ENCODE measurements at regions not wholly inside any gene's neighbourhood (a gene's known extent, or its start where the extent isn't known, plus 50 kb on each side); places are given as distances from the start of the nearest gene placed in this dataset.
"Not testable (repeated sequence)": the region's sequence is repeated elsewhere in the genome, so short reads cannot be mapped to it uniquely, and the experiment has no call there.

DNA sequence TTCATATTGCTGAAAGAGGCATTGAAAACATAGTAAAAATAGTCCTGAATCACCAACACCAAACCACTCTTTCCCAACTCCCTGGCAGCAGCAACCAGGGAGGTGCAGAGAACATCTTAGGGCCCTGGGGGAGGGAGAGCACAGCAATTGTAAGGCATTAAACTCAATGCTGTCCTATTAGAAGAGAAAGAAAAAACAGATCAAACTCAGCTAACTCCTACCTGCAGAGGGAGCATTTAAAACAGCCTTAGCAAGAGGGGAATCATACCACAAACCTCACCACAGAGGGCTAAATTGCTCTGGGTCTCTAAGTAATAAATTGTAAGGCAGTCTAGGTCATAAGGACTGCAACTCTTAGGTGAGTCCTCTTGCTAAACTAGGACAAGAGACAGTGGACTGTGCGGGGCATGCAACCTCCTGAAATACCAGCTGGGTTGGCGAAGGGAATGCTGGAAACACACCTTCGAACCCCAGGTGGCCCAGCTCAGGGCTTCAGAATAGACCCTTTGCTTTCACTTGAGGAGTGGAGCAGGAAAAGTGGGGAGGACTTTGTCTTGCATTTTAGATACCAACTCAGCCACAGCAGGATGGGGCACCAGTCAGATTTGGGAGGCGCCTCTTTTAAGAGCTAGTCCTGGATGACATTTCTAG is 697.1 kb upstream of the FAT3 start:
- TF ChIP-seq, protein P1, sequence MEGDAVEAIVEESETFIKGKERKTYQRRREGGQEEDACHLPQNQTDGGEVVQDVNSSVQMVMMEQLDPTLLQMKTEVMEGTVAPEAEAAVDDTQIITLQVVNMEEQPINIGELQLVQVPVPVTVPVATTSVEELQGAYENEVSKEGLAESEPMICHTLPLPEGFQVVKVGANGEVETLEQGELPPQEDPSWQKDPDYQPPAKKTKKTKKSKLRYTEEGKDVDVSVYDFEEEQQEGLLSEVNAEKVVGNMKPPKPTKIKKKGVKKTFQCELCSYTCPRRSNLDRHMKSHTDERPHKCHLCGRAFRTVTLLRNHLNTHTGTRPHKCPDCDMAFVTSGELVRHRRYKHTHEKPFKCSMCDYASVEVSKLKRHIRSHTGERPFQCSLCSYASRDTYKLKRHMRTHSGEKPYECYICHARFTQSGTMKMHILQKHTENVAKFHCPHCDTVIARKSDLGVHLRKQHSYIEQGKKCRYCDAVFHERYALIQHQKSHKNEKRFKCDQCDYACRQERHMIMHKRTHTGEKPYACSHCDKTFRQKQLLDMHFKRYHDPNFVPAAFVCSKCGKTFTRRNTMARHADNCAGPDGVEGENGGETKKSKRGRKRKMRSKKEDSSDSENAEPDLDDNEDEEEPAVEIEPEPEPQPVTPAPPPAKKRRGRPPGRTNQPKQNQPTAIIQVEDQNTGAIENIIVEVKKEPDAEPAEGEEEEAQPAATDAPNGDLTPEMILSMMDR (IDR thresholded peaks at IDR 0.05; ENCODE audit: insufficient read depth, low read depth, low read length, missing control alignments) = no peak
- no peak overlapping the region for H3K4me3 ChIP-seq (ENCODE audit: low read length)
- no peak for DNase-seq (ENCODE audit: low read depth)

DNA sequence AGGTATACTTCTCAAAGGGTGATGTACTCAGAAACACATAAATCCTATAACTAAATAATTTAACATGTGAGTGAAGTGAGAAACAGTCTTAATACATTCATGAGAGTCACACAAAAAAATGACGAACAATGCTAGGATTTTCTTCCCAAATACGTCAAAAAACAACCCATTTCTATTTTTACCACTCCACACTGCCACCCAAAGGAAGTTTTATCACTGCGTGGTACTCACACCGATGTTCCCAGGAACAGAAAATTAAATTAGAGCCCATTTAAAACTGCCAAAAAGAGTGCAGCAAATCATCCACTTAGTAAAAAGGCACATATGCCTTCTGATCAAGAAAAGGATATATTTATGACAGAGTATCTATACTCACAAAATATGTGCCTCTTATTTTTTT is 710.9 kb upstream of the FAT3 start:
- TF ChIP-seq, protein P1 (IDR thresholded peaks at IDR 0.05; ENCODE audit: insufficient read depth, low read depth, low read length, missing control alignments) = peak; percentile 38
- no peak overlapping the region for H3K4me3 ChIP-seq (ENCODE audit: low read length)
- DNase-seq (ENCODE audit: low read depth) = no peak

DNA sequence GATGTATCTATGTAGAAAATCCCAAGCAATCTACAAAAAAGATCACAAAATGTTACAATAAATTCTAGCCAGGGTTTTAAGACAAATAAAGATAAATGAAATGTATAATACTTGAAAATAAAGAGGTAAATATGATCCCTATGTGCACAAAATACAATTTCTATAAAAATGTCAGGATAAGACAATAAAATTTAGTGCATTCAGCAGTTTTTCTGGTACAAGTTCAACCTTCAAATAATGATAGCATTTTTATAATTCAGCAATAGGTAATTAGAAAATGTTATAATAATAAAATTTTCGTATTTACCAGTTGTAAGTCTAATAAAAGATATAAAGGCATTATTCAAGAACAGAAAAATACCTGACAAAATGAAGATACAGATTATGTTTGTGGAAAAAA is 726.8 kb upstream of the FAT3 start:
- TF ChIP-seq, protein P1 (IDR thresholded peaks at IDR 0.05; ENCODE audit: insufficient read depth, low read depth, low read length, missing control alignments) = no peak
- DNase-seq (ENCODE audit: low read depth) = no peak
- H3K4me3 ChIP-seq (ENCODE audit: low read length) = no peak overlapping the region

DNA sequence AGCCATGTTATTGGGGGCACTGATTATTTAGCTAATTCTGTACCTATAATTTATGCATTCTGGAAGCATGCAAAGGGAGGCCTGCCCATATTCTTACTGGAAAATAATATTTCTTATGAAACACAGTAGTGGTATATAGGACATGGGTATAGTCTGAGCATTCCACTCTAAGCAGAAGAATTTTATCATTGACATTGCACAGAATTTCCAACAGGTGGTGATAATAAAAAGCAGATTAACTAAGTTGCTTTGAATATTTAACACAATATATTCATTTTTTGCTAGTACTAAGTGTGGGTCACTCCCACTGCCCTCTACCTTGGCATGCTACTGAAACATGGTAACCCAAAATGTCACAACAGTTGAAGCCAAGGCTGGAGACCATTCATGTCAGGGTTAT is 728.8 kb upstream of the FAT3 start:
- DNase-seq (ENCODE audit: low read depth) = no peak
- TF ChIP-seq, protein P1 (IDR thresholded peaks at IDR 0.05; ENCODE audit: insufficient read depth, low read depth, low read length, missing control alignments) = no peak
- no peak overlapping the region for H3K4me3 ChIP-seq (ENCODE audit: low read length)

DNA sequence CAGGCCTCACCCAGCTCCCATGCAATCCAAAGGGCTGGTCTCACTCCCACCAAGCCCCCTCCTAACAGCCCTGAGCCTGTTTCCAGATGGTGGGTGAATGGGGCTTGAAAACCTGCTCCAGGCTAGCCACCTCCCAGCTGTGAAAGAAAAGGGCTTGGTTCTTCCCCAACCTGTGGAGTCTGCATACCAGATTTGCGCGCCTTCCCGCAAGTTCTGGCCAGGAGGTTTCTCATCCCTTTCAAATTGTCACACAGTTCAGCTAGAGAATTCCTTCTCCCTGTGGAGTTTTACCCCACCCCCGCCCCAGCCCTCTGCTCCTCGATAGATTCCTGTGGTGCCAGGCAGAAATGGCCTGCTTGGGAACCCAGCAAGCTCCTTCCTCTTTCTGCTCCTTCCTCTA is 734.6 kb upstream of the FAT3 start:
- no peak for DNase-seq (ENCODE audit: low read depth)
- no peak overlapping the region for H3K4me3 ChIP-seq (ENCODE audit: low read length)
- TF ChIP-seq, protein P1 (IDR thresholded peaks at IDR 0.05; ENCODE audit: insufficient read depth, low read depth, low read length, missing control alignments) = no peak

DNA sequence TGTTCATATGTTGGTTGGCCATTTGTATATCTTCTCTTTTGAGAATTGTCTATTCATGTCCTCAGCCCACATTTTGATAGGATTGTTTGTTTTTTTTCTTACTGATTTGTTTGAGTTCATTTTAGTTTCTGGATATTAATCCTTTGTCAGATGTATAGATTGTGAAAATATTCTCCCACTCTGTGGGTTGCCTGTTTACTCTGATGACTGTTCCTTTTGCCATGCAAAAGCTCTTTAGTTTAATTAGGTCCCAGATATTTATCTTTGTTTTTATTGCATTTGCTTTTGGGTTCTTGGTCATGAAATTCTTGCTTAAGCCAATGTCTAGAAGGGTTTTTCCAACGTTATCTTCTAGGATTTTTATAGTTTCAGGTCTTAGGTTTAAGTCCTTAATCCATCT is 740.7 kb upstream of the FAT3 start:
- not testable (repeated sequence) for DNase-seq (ENCODE audit: low read depth); H3K4me3 ChIP-seq (ENCODE audit: low read length)

DNA sequence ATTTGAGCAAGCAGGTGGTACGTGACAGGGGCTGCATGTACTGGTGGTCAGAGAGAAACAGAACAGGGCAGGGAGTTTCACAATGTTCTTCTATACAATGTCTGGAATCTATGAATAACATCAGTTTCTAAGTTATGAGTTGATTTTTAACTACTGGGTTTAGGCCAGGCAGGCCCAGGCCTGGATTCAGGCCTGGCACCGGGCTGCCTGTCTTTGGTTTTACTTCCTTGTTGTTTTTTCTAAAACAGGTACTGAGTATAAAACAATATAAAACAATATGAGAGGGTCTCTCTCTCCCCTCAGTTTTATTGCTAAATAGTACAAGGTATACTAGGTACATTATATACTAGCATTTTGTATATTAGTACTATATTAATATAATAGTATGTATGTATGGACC is 742.7 kb upstream of the FAT3 start:
- DNase-seq (ENCODE audit: low read depth); H3K4me3 ChIP-seq (ENCODE audit: low read length): not testable (repeated sequence)

DNA sequence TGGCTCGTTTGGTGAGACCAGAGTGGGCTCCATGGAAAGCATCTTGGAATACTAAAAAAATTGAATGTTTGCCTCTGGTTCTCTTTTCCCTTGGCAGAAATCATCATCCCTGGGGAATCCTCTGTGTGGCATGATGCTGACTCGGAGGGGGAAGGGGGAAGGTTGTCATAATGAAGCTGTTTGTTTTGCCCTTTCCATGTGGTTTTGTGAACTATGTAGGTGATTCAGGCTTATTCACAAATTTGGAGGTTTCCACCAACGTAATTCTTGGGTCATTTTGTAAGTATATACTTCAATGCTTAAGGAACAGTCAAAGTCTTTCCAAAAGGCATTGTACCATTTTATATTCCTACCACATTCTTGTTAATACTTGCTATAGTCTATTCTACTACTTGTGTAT is 754.0 kb upstream of the FAT3 start:
- no peak overlapping the region for H3K4me3 ChIP-seq (ENCODE audit: low read length)
- TF ChIP-seq, protein P1 (IDR thresholded peaks at IDR 0.05; ENCODE audit: insufficient read depth, low read depth, low read length, missing control alignments) = no peak
- peak; percentile 7 for DNase-seq (ENCODE audit: low read depth)

Measured in epithelial cell of esophagus (primary cell).